ENCODE measurements at regions not wholly inside any gene's neighbourhood (a gene's known extent, or its start where the extent isn't known, plus 50 kb on each side); places are given as distances from the start of the nearest gene placed in this dataset.

GRCh38 chr7:136051203-136051928 is 74.2 kb upstream of the MTPN start:
- TF ChIP-seq CTCF (conservative IDR thresholded peaks at IDR 0.05; ENCODE audit: low read depth, low read length): no peak
- no peak for TF ChIP-seq EZH2 (IDR thresholded peaks at IDR 0.05; ENCODE audit: low read length, unreplicated experiment)
